B cell (primary cell): ENCODE measurements at regions not wholly inside any gene's neighbourhood (a gene's known extent, or its start where the extent isn't known, plus 50 kb on each side); places are given as distances from the start of the nearest gene placed in this dataset.

Experiments
- ATAC-seq: fragments of 200-7000 bp; cut with Tn5 transposase; one replicate; pipeline ENCODE4 v1.10.0; 2021; ENCODE audit warnings: low read depth, mild to moderate bottlenecking, moderate number of reproducible peaks, moderate library complexity
- CTCF ChIA-PET: fragments of 350-600 bp; sonication (Branson Sonifier 250); formaldehyde crosslinking; loops from one replicate; lab custom pipeline; 2021; ENCODE audit warnings: antibody characterized with exemption, inconsistent platforms; lab: Charles Lee
- POLR2A ChIA-PET: fragments of 350-600 bp; sonication (Branson Sonifier 250); formaldehyde crosslinking; loops from one replicate; lab custom pipeline; 2021; ENCODE audit warnings: antibody characterized with exemption; lab: Charles Lee
- DNase-seq: peaks from one replicate; pipeline ENCODE4 v3.0.0; 2013
- H2AFZ ChIP-seq: 2 replicates; pipeline ENCODE4 v1.6.1; 2012; ENCODE audit warnings: mild to moderate bottlenecking, low read depth, low read length; ENCODE audit not compliant: insufficient read depth, poor library complexity, severe bottlenecking
- H3K27ac ChIP-seq, 2 donors: 1 replicate in 1 of 2; 2 replicates in 1 of 2; pipeline ENCODE4 v1.5.1; 2012 to 2013; ENCODE audit warnings: low read length in 2 of 2, mild to moderate bottlenecking in 2 of 2, moderate library complexity in 1 of 2
- H3K27me3 ChIP-seq, 4 experiments: fragments of 200-600 bp in 1 of 4; sonication (generic) in 1 of 4; replicated peaks in 1 of 4; 1 replicate in 2 of 4; 2 replicates in 2 of 4; pipeline versions ENCODE4 v1.6.1 to v1.7.0; 2013 to 2016; ENCODE audit warnings: low read length in 3 of 4, mild to moderate bottlenecking in 2 of 4, mixed read lengths in 1 of 4, moderate library complexity in 1 of 4; ENCODE audit not compliant: insufficient read depth in 4 of 4, control insufficient read depth in 3 of 4; ENCODE audit errors: control extremely low read depth in 1 of 4
- H3K36me3 ChIP-seq, 2 experiments: replicated peaks in 1 of 2; 1 replicate in 1 of 2; 2 replicates in 1 of 2; pipeline versions ENCODE4 v1.6.1 to v1.7.1; 2013; ENCODE audit warnings: low read length in 1 of 2; ENCODE audit not compliant: insufficient read depth in 2 of 2, control insufficient read depth in 1 of 2; ENCODE audit errors: control extremely low read depth in 1 of 2, extremely low read depth in 1 of 2
- H3K4me1 ChIP-seq, 2 donors: fragments of 200-600 bp in 1 of 2; sonication (generic) in 1 of 2; 1 replicate in 1 of 2; 2 replicates in 1 of 2; pipeline versions ENCODE4 v1.5.1 to v1.6.1; 2013 to 2017; ENCODE audit warnings: low read length in 2 of 2; ENCODE audit not compliant: control insufficient read depth in 2 of 2, insufficient read depth in 2 of 2
- H3K4me2 ChIP-seq: replicated peaks from 2 replicates; pipeline ENCODE3; 2012; ENCODE audit warnings: mild to moderate bottlenecking, low read depth, low read length; ENCODE audit not compliant: poor library complexity, severe bottlenecking
- H3K4me3 ChIP-seq, 5 experiments: fragments of 200-600 bp in 1 of 5; sonication (generic) in 1 of 5; 1 replicate in 3 of 5; 2 replicates in 2 of 5; pipeline versions ENCODE4 v1.5.1 to v1.7.0; 2011 to 2016; ENCODE audit warnings: low read length in 4 of 5, mild to moderate bottlenecking in 4 of 5, low read depth in 2 of 5, control low read depth in 1 of 5, moderate library complexity in 1 of 5; ENCODE audit not compliant: insufficient read depth in 1 of 5; ENCODE audit errors: control extremely low read depth in 1 of 5, extremely low read depth in 1 of 5
- H3K79me2 ChIP-seq: fragments of 200-600 bp; sonication (generic); one replicate; pipeline ENCODE4 v1.6.0; 2016; ENCODE audit warnings: low read length; ENCODE audit not compliant: control insufficient read depth, insufficient read depth
- H3K9ac ChIP-seq: fragments of 200-600 bp; sonication (generic); 2 replicates; pipeline ENCODE4 v1.6.1; 2017; ENCODE audit warnings: mild to moderate bottlenecking, low read length, moderate library complexity
- H3K9me3 ChIP-seq, 3 donors: one replicate each; pipeline versions ENCODE4 v1.6.1 to v1.7.1; 2013; ENCODE audit warnings: low read length in 2 of 3; ENCODE audit not compliant: control insufficient read depth in 2 of 3, insufficient read depth in 1 of 3; ENCODE audit errors: control extremely low read depth in 1 of 3
- H4K20me1 ChIP-seq: 2 replicates; pipeline ENCODE4 v1.6.0; 2012; ENCODE audit warnings: mild to moderate bottlenecking, low read length; ENCODE audit not compliant: insufficient read depth, control insufficient read depth, poor library complexity, severe bottlenecking
- H3K27ac Mint-ChIP-seq: one replicate; pipeline ENCODE4 v1.8.0; 2021; ENCODE audit warnings: mixed read lengths
- H3K27me3 Mint-ChIP-seq: one replicate; pipeline ENCODE4 v1.8.0; 2021; ENCODE audit warnings: mixed read lengths
- H3K4me1 Mint-ChIP-seq: one replicate; pipeline ENCODE4 v1.8.0; 2021; ENCODE audit warnings: mixed read lengths
- H3K4me3 Mint-ChIP-seq: one replicate; pipeline ENCODE4 v1.8.0; 2021; ENCODE audit warnings: mixed read lengths
- H3K9me3 Mint-ChIP-seq: one replicate; pipeline ENCODE4 v1.8.0; 2022; ENCODE audit warnings: mixed read lengths; ENCODE audit not compliant: insufficient read depth
- CTCF ChIP-seq: fragments of 200-600 bp; IDR thresholded peaks from one replicate; pipeline ENCODE4 v1.8.0; 2022; ENCODE audit warnings: antibody characterized with exemption, mild to moderate bottlenecking
- EZH2 ChIP-seq: IDR thresholded peaks from 2 replicates; pipeline ENCODE4 v1.6.1; 2012; ENCODE audit warnings: borderline replicate concordance, low read depth, mild to moderate bottlenecking, moderate library complexity, low read length; ENCODE audit not compliant: insufficient read depth, poor library complexity, severe bottlenecking
- WGBS: methylation state at CpG from one replicate; pipeline ENCODE4 v1.1.5; 2013; ENCODE audit warnings: missing lambda C conversion rate; ENCODE audit not compliant: insufficient coverage; 5-methylcytosine and 5-hydroxymethylcytosine counted together
- intact Hi-C: fragments of 100-400 bp; cut with micrococcal nuclease; formaldehyde crosslinking; loops from one replicate; pipeline ENCODE4 v1.10.0; 2022

GRCh38 chr13:109629737-109630136 is 156.6 kb downstream of the IRS2 start:
- Histone ChIP-seq H3K27me3 (no peaks in the 10 kb centered on the region), H4K20me1 (no peaks in the 10 kb centered on the region), H3K9ac (no peak overlapping the region), H3K79me2 (no peaks in the 10 kb centered on the region), H3K4me2 (no peak overlapping the region), H3K4me1 (no peaks in the 10 kb centered on the region), H3K36me3 (no peaks in the 10 kb centered on the region), H2AFZ (no peak overlapping the region), H3K27ac (no peak overlapping the region), H3K9me3 (peaks cover 0 to 5% (median 0%) of the 10 kb centered on the region in 3 donors), H3K4me3 (no peak overlapping the region)
- no peaks in the 10 kb centered on the region for H3K27me3 Mint-ChIP-seq
- 80% methylated on average over 1 of the region's 3 CpGs for WGBS
- DNase-seq (no peak), ATAC-seq (no peak)
- TF ChIP-seq EZH2, result no peak
- no peak for TF ChIP-seq CTCF
- POLR2A ChIA-PET, result no interaction called here
- no peaks in the 10 kb centered on the region for H3K4me1 Mint-ChIP-seq
- CTCF ChIA-PET, result no interaction called here
- no peak overlapping the region for H3K4me3 Mint-ChIP-seq
- no peak overlapping the region for H3K27ac Mint-ChIP-seq
- intact Hi-C loops, result no loop called here
- peaks cover 5% of the 10 kb centered on the region for H3K9me3 Mint-ChIP-seq

- Histone ChIP-seq H3K79me2 (no peaks in the 10 kb centered on the region), H2AFZ (no peak overlapping the region), H4K20me1 (no peaks in the 10 kb centered on the region), H3K4me1 (no peaks in the 10 kb centered on the region), H3K27me3 (no peaks in the 10 kb centered on the region), H3K4me2 (no peak overlapping the region), H3K9ac (no peak overlapping the region), H3K36me3 (no peaks in the 10 kb centered on the region), H3K27ac (no peak overlapping the region), H3K4me3 (no peak overlapping the region), H3K9me3 (peaks cover 0 to 2% (median 0%) of the 10 kb centered on the region in 3 donors)
- POLR2A ChIA-PET, result no interaction called here
- whole genome bisulfite sequencing, result 83% methylated on average over 2 of the region's 2 CpGs
- TF ChIP-seq CTCF, result no peak
- TF ChIP-seq EZH2, result no peak
- H3K27me3 Mint-ChIP-seq, result no peaks in the 10 kb centered on the region
- CTCF ChIA-PET, result no interaction called here
- ATAC-seq (no peak), DNase-seq (no peak)
- H3K9me3 Mint-ChIP-seq, result peaks cover 5% of the 10 kb centered on the region
- H3K27ac Mint-ChIP-seq, result no peak overlapping the region
- intact Hi-C loops, result no loop called here
- no peak overlapping the region for H3K4me3 Mint-ChIP-seq
- H3K4me1 Mint-ChIP-seq, result no peaks in the 10 kb centered on the region
These were observed 158.1 kb downstream of the IRS2 start for GRCh38 chr13:109628251-109628699.
